Activated T-cell treated with anti-CD3 and anti-CD28 coated beads, Interleukin-2, amount 50 U/mL, for 24 hours (primary cell): ENCODE measurements at regions not wholly inside any gene's neighbourhood (a gene's known extent, or its start where the extent isn't known, plus 50 kb on each side); places are given as distances from the start of the nearest gene placed in this dataset.

Experiments
- DNase-seq: peaks from one replicate; pipeline ENCODE4 v3.0.0-alpha.2; 2020
- H3K27ac Mint-ChIP-seq: 2 replicates; pipeline ENCODE4 v1.8.0; 2020; ENCODE audit warnings: mild to moderate bottlenecking, mixed read lengths
- H3K27me3 Mint-ChIP-seq: 2 replicates; pipeline ENCODE4 v1.8.0; 2020; ENCODE audit warnings: mixed read lengths
- H3K36me3 Mint-ChIP-seq: 2 replicates; pipeline ENCODE4 v1.8.0; 2020; ENCODE audit warnings: low read depth, mixed read lengths
- H3K4me1 Mint-ChIP-seq: 2 replicates; pipeline ENCODE4 v1.8.0; 2020; ENCODE audit warnings: low read depth, mixed read lengths
- H3K4me3 Mint-ChIP-seq: 2 replicates; pipeline ENCODE4 v1.8.0; 2020; ENCODE audit warnings: mild to moderate bottlenecking, moderate library complexity, mixed read lengths
- H3K9me3 Mint-ChIP-seq: 2 replicates; pipeline ENCODE4 v1.8.0; 2020; ENCODE audit warnings: mixed read lengths

DNA sequence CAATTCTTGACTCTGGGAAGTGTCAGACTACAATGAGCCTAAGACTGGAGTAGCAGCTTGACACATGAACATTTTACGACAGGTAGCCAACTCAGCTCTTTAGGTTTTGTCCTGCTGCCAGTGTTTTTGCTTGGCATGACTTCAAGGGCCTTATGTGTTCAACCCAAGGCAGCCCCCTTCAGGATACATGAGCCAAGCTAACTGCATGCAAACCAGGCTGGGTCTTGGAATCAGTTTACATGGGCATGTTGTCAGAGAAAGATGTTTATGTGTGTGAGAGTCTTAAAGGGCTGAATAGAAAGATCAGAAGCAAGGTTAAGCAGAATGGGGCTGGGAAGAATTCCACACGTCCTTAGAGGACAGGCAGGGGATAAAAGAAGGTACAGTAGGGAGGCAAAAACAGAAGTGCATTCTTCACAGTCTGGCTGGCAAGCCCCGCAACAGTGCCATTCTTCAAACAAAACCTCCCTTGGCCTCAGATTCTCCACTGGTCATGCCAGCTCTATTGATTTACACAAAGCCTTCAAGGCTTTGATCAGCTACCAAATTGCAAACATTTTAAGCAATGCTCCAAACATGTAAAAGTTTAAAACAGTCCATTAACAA, 97.3 kb downstream of the NKX6-1 start:
- no peak for DNase-seq
- no peak overlapping the region for H3K27ac Mint-ChIP-seq
- H3K9me3 Mint-ChIP-seq, result no peaks in the 10 kb centered on the region
- no peaks in the 10 kb centered on the region for H3K27me3 Mint-ChIP-seq
- H3K4me1 Mint-ChIP-seq, result no peaks in the 10 kb centered on the region
- no peak overlapping the region for H3K4me3 Mint-ChIP-seq
- H3K36me3 Mint-ChIP-seq, result no peaks in the 10 kb centered on the region

DNA sequence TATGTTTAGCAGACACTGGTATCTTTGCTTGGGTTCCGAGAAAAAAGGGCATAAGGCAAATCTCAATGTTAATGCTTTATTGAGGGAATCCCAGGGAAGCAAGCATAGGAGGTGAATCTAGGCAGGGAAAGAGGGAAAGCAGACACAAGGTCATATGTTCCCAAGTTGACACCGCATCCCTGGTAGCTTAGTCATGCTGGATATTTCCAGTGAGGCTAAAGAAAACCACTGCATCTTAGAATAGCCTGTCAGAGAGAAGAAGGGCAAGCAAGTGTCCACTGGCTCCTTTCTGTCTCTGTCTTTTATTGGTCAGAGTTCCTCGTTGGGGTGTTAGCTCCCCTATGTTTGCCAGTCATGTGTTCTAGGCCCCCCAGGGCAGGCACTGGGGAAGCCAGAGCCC, 104.7 kb downstream of the NKX6-1 start:
- H3K4me3 Mint-ChIP-seq, result no peak overlapping the region
- no peaks in the 10 kb centered on the region for H3K4me1 Mint-ChIP-seq
- H3K36me3 Mint-ChIP-seq, result no peaks in the 10 kb centered on the region
- no peak overlapping the region for H3K27ac Mint-ChIP-seq
- peaks cover 9% of the 10 kb centered on the region for H3K27me3 Mint-ChIP-seq
- H3K9me3 Mint-ChIP-seq, result no peaks in the 10 kb centered on the region
- no peak for DNase-seq

DNA sequence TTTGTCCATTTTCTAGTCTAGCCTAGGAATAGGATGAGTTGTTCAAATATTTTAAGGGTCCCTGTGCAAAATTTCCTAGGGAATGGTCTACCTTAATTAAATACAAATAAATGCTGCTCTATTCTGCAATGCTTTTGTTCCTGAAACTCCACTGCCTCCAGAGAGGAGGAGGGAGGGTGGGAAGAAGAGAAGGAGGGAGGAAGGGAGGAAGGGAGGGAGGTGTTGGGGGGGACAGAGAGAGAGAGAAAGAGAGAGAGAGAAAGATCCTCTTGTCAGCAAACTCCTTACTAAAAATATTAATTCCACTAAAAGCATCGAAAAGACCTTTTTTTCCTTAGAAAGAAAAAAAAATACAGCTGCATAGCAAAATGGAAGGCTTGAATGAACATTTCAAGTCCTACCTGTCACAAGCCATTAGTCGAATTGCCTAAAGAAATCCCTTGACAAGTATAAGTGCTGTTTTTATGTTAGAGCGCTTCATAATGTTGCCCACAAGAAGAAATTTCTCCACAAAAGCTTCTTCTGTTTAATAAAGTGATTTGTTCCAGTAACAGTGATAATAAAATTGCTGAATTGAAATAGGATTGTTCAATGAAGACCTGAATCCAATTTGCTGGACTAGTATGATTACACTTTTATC, 106.0 kb downstream of the NKX6-1 start:
- no peak for DNase-seq
- H3K27me3 Mint-ChIP-seq, result peaks cover 12% of the 10 kb centered on the region
- no peak overlapping the region for H3K27ac Mint-ChIP-seq
- H3K36me3 Mint-ChIP-seq, result no peaks in the 10 kb centered on the region
- no peaks in the 10 kb centered on the region for H3K4me1 Mint-ChIP-seq
- H3K9me3 Mint-ChIP-seq, result no peaks in the 10 kb centered on the region
- H3K4me3 Mint-ChIP-seq, result no peak overlapping the region

DNA sequence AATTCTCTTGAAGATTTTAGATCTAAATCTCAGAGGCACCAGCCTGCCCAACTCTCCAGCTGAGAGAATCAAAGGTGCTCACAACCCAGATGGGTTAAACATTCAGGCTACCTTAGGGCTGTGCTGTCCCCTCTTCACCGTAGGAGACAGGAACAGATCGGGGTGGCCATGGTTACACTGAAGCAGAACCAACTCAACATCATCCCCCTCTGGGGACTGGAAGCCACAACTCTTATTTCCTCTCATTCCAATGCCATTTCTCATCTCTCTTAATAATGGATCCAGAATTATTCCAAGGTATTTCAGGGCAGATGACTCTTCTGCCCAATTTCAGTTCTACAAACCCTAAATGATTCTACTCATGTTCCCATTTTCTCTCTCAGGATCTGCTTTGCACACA, 109.7 kb downstream of the NKX6-1 start:
- no peak for DNase-seq
- H3K27ac Mint-ChIP-seq, result no peak overlapping the region
- H3K4me1 Mint-ChIP-seq, result no peaks in the 10 kb centered on the region
- no peaks in the 10 kb centered on the region for H3K9me3 Mint-ChIP-seq
- H3K27me3 Mint-ChIP-seq, result peaks cover 3% of the 10 kb centered on the region
- no peaks in the 10 kb centered on the region for H3K36me3 Mint-ChIP-seq
- H3K4me3 Mint-ChIP-seq, result no peak overlapping the region

DNA sequence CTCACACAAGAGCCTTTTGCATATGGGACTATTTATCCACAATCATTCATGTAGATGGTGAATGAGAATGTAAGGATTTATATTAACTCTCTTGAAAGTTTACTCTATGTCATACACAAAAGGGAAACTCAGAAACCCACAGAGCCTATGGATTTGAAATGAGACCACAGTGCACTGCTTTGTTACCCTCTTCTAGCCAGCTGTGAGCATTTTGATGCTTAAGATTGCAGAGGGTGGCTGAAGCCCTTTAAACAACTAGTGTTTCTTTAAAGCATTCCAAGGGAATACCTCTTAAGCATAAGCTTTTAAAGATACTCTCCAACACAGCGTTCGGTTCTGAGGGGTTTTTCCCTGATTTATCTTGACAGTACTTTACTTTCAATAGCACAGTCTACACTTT, 113.9 kb downstream of the NKX6-1 start:
- no peak for DNase-seq
- H3K9me3 Mint-ChIP-seq, result no peaks in the 10 kb centered on the region
- no peaks in the 10 kb centered on the region for H3K4me1 Mint-ChIP-seq
- peaks cover 6% of the 10 kb centered on the region for H3K27me3 Mint-ChIP-seq
- no peaks in the 10 kb centered on the region for H3K36me3 Mint-ChIP-seq
- H3K4me3 Mint-ChIP-seq, result no peak overlapping the region
- H3K27ac Mint-ChIP-seq, result no peak overlapping the region

DNA sequence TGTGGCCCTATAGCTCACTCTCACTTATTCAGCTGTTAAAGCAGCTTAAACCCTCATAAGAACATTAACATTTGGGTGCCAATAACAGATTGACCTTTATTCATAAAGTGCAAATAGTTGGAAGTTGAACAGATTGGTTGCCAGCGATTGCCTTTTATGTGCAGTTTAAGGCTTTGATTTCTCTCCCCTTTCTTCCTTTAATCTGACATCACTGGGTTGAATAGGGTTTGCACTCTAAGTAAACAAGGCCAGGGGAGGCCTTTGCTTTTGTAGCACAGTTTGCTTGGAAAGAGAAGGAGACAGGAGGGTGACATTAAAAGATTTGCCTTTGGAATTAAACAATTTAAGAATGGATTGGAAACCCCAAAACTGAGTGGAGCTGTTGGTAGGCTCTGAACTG, 114.3 kb downstream of the NKX6-1 start:
- Mint-ChIP-seq H3K4me3 (no peak overlapping the region), H3K27ac (no peak overlapping the region), H3K36me3 (no peaks in the 10 kb centered on the region), H3K27me3 (peaks cover 10% of the 10 kb centered on the region), H3K4me1 (no peaks in the 10 kb centered on the region), H3K9me3 (no peaks in the 10 kb centered on the region)
- DNase-seq, result no peak

DNA sequence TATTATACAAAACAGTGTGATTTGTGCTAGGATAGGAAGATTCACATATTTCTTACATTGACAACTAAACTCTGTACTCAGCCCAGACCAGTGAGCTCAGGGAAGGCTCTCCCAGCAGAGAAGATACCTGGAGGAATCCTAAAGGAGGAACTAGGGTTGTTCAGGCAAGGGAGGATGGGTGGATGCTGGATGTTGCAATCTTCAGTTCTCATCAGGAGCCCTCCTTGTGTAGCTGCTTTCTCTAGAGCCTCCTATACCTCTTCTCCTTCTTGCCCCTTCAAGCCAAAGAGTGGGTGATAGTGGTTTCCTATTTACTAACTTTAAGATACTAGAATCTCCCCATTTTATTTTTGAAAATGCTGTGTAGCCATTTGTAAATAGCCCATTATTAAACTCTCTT, 117.3 kb downstream of the NKX6-1 start:
- Mint-ChIP-seq H3K4me3 (no peak overlapping the region), H3K27ac (no peak overlapping the region), H3K4me1 (no peaks in the 10 kb centered on the region), H3K36me3 (no peaks in the 10 kb centered on the region), H3K9me3 (no peaks in the 10 kb centered on the region), H3K27me3 (peaks cover 19% of the 10 kb centered on the region)
- no peak for DNase-seq

DNA sequence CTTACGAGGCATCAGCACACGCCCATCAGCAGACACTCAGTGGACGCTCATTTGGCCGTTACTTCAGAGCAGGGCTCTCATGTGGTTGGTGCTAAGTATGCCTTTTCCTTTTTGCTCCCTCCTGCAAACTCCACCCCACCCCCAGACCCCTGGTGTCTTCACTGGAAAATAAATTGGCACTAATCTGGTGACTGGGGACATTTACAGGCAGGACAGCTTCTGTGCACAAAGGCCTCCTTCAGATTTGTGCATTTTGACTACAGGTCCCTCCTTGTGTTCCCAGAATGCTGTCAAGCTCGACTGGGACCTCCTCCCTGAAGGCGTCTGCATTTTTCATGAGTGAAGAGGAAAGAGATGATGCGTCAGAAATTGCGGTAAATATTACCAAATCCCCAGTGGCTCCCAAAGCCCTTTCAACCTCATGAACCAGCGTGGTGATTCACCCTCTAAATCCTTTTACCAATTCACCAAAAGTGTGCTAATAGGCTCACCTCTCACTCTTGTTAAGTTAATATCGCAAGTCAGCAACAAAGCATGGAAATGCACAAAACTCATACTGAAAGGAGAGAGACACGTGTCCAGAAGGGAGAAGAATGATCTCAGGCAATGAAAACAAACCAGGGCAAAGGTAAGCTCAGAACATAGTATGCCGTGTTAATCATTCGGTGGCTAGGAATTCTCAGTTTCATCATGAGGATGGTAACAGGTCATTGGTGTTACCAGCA, 119.0 kb downstream of the NKX6-1 start:
- no peak overlapping the region for H3K4me3 Mint-ChIP-seq

DNA sequence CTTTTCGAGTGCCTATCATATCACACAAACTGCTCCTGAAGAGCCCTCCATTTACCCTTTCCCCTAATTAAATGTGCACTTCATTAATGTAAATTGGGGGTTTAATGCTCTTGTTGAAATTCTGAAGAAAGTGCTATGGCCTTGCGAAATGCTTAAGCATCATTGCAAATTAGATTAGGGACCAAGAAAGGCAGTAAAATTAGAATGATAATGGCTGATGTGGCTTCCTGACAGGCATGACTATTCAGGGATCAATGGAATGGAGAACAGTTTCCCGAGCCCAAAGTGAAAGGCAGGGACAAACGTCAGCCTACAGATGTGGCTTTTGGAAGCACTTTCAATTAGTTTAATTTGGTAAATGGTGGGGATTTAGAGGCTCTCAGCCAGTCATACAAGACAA, 120.1 kb downstream of the NKX6-1 start:
- Mint-ChIP-seq H3K9me3 (no peaks in the 10 kb centered on the region), H3K27ac (no peak overlapping the region), H3K36me3 (no peaks in the 10 kb centered on the region), H3K27me3 (peaks cover 19% of the 10 kb centered on the region), H3K4me1 (no peaks in the 10 kb centered on the region), H3K4me3 (no peak overlapping the region)
- DNase-seq, result no peak

More for the DNA sequence above, 119.0 kb downstream of the NKX6-1 start:
- Mint-ChIP-seq H3K9me3 (no peaks in the 10 kb centered on the region), H3K4me1 (no peaks in the 10 kb centered on the region), H3K36me3 (no peaks in the 10 kb centered on the region), H3K27me3 (peaks cover 19% of the 10 kb centered on the region), H3K27ac (no peak overlapping the region)
- no peak for DNase-seq

DNA sequence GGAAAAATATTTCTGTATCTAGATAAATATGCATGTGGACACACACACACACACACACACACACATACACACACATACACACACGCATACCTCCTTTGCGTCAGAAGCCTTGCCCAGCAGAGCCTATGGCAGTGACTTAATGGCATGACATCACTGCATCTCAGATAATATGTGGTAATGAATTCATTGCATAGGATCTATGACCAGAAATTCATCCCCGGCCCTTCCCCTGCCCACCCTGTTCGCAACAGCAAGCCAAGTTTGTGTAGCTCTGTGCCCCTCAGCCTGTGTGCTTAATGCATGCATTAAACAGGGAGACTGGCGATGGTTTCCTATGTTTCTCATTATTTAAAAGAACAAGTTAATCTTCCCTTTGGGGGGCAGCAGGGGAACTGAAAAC, 120.7 kb downstream of the NKX6-1 start:
- Mint-ChIP-seq H3K4me1 (no peaks in the 10 kb centered on the region), H3K27me3 (peaks cover 19% of the 10 kb centered on the region), H3K4me3 (no peak overlapping the region), H3K9me3 (no peaks in the 10 kb centered on the region), H3K36me3 (no peaks in the 10 kb centered on the region), H3K27ac (no peak overlapping the region)
- DNase-seq, result no peak

DNA sequence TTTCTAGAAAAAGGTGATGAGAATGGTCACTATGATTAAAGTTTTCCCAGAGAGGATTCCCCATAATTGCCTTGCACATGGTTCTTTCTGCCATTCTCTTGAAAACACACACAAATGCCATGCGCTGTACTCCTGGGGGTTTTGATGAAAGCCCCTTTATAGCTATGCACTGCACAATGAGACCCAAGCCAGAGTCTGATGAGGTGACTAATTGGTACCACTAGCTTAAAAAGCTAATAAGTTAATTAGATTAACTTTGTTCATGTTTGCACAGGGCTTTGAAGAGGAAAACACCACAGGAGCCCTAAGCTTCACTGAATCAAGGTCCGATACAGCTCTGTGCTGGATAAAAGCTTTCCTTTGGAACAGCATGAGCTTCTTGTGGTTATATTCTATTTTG, 132.2 kb downstream of the NKX6-1 start:
- Mint-ChIP-seq H3K27ac (no peak overlapping the region), H3K27me3 (no peaks in the 10 kb centered on the region), H3K36me3 (no peaks in the 10 kb centered on the region), H3K4me3 (no peak overlapping the region), H3K9me3 (no peaks in the 10 kb centered on the region), H3K4me1 (no peaks in the 10 kb centered on the region)
- no peak for DNase-seq

DNA sequence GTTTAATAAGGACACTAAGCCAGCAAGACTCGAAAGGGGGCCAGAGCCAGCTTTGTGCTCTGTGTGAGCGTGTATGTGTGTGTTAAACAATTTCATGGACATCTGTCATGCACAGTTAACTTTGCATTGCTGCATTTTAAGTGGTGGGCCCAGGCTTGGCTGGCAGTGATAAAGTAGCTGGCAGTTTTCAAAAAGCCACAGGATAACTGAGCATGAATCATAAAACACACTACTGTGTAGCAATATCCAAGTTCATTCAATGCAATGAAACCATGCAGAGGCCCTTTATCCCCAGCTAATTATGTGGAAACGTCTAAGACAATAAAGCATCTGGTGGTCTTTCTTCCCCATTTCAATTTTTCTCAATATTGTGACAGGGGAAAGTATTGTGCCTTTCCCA, 132.9 kb downstream of the NKX6-1 start:
- Mint-ChIP-seq H3K4me3 (no peak overlapping the region), H3K4me1 (no peaks in the 10 kb centered on the region), H3K27ac (no peak overlapping the region), H3K9me3 (peaks cover 3% of the 10 kb centered on the region), H3K27me3 (no peaks in the 10 kb centered on the region), H3K36me3 (no peaks in the 10 kb centered on the region)
- no peak for DNase-seq

DNA sequence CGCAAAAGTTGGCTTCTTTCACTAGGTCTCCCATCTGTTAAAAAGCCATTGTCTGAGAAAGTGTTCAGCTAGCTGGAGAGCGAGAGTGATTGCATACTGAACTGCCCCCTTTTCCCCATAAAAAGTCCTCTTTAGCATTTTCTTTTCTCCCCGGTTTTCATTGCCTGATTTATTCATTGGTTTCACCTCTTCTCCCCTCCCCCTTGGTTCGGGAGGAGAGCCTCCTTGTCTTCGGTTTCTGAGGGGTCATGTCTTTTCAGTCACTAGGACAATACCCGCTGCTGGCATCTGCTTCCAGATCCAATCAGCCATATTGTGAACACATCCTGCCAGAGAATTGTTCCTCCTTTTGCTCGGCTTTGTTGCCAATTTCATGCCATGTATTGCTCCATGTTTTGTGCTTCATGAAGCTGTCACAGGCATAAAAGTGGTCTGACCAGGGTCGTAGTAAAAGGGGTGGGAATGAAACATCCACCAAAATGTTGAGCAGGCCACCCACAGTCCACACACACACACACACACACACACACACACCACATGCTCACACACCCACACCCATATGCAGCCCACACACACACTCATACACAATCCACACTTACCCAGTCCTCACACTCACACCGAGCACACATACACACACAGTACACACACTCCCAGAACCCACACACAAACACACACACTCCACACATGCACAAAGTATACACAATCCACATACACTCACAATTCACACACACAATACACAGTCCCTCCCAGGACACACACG, 136.0 kb downstream of the NKX6-1 start:
- DNase-seq, result no peak

DNA sequence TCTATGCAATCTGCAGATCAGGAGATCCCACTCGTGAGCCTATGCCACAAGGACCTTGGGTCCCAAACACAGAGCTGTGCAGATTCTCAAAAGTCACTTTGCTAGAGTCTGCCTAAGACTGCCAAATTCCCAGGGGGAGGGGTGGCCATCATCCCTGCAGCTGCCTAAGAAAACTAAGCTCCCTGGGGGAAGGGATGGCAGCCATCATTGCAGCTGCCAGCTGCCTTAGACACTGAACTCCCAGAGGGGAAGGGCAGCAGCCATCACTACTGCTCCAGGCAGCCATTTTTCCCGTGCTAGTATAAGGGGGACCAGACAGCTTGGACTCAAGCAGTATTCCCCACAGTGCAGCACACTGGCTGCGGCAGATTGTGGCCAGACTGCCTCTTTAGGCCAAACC, 156.9 kb downstream of the NKX6-1 start:
- Mint-ChIP-seq H3K27ac (no peak overlapping the region), H3K4me1 (no peaks in the 10 kb centered on the region), H3K9me3 (peaks cover 19% of the 10 kb centered on the region), H3K4me3 (no peak overlapping the region), H3K27me3 (peaks cover 3% of the 10 kb centered on the region), H3K36me3 (no peaks in the 10 kb centered on the region)
- no peak for DNase-seq

More for the DNA sequence above, 136.0 kb downstream of the NKX6-1 start:
- Mint-ChIP-seq H3K27me3 (no peaks in the 10 kb centered on the region), H3K4me3 (no peak overlapping the region), H3K4me1 (no peaks in the 10 kb centered on the region), H3K27ac (no peak overlapping the region), H3K36me3 (no peaks in the 10 kb centered on the region), H3K9me3 (peaks cover 4% of the 10 kb centered on the region)

DNA sequence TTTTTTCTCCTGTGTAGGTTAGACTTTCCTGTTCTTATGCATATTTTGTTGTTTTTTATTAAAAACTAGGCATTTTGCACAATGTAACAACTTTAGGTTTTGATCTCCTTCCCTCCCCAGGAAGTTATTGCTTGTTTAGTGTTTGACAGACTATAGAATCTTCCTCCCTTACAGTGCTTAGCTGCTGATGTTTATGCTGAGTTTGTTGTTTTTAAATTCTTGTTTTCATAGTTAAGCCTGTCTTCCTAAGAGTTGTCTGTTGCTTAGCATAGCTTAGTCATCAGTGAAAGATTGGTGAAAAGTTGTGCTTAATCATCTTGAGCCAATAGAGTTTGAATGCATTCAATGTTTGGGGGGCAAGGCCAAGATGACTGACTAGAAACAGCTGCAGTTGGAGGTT, 157.5 kb downstream of the NKX6-1 start:
- H3K4me3 Mint-ChIP-seq, result no peak overlapping the region
- H3K27ac Mint-ChIP-seq, result no peak overlapping the region

More for the DNA sequence above, 157.5 kb downstream of the NKX6-1 start:
- H3K27me3 Mint-ChIP-seq, result peaks cover 3% of the 10 kb centered on the region
- H3K4me1 Mint-ChIP-seq, result no peaks in the 10 kb centered on the region
- DNase-seq, result no peak
- no peaks in the 10 kb centered on the region for H3K36me3 Mint-ChIP-seq
- H3K9me3 Mint-ChIP-seq, result peaks cover 19% of the 10 kb centered on the region
